Fibroblast of lung (primary cell): ENCODE measurements at regions not wholly inside any gene's neighbourhood (a gene's known extent, or its start where the extent isn't known, plus 50 kb on each side); places are given as distances from the start of the nearest gene placed in this dataset.
"Not testable (repeated sequence)": the region's sequence is repeated elsewhere in the genome, so short reads cannot be mapped to it uniquely, and the experiment has no call there.

Source experiments
- DNase-seq, 2 donors: peaks; one replicate each; pipeline versions ENCODE4 v3.0.0 to v3.0.0-alpha.2; 2010; ENCODE audit warnings: low read depth in 2 of 2
- H2AFZ ChIP-seq: 2 replicates; pipeline ENCODE4 v1.5.1; 2012; ENCODE audit warnings: low read length, control low read depth, inconsistent platforms
- H3K27ac ChIP-seq: 2 replicates; pipeline ENCODE4 v1.5.1; 2011; ENCODE audit warnings: low read length, control low read depth; ENCODE audit not compliant: insufficient read depth
- H3K27me3 ChIP-seq: 2 replicates; pipeline ENCODE4 v1.5.1; 2011; ENCODE audit warnings: mild to moderate bottlenecking, low read length; ENCODE audit not compliant: control insufficient read depth, insufficient read depth
- H3K36me3 ChIP-seq: 2 replicates; pipeline ENCODE4 v1.5.1; 2011; ENCODE audit warnings: low read length; ENCODE audit not compliant: control insufficient read depth, insufficient read depth
- H3K4me1 ChIP-seq: 2 replicates; pipeline ENCODE4 v1.5.1; 2011; ENCODE audit warnings: low read length; ENCODE audit not compliant: control insufficient read depth, insufficient read depth; ENCODE audit errors: extremely low read depth
- H3K4me2 ChIP-seq: 2 replicates; pipeline ENCODE4 v1.5.1; 2011; ENCODE audit warnings: low read length, control low read depth; ENCODE audit not compliant: insufficient read depth; ENCODE audit errors: extremely low read depth
- H3K4me3 ChIP-seq, 4 experiments: fragments of 200-600 bp in 1 of 4; sonication (generic) in 1 of 4; replicated peaks in 1 of 4; 2 replicates each; pipeline ENCODE4 v1.5.1; 2011 to 2016; ENCODE audit warnings: low read length in 4 of 4, low read depth in 3 of 4, mild to moderate bottlenecking in 3 of 4, control low read depth in 2 of 4, inconsistent platforms in 1 of 4, mixed read lengths in 1 of 4; ENCODE audit not compliant: insufficient read depth in 1 of 4; ENCODE audit errors: control extremely low read depth in 1 of 4
- H3K79me2 ChIP-seq: 2 replicates; pipeline ENCODE4 v1.5.1; 2012; ENCODE audit warnings: mild to moderate bottlenecking, low read length, inconsistent platforms; ENCODE audit not compliant: control insufficient read depth, insufficient read depth
- H3K9ac ChIP-seq: 2 replicates; pipeline ENCODE4 v1.5.1; 2011; ENCODE audit warnings: mild to moderate bottlenecking, low read length, control low read depth; ENCODE audit not compliant: insufficient read depth
- H3K9me3 ChIP-seq: 2 replicates; pipeline ENCODE4 v1.5.1; 2012; ENCODE audit warnings: low read depth, low read length; ENCODE audit not compliant: control insufficient read depth, insufficient read depth
- H4K20me1 ChIP-seq: 2 replicates; pipeline ENCODE4 v1.5.1; 2011; ENCODE audit warnings: low read length; ENCODE audit not compliant: control insufficient read depth, insufficient read depth; ENCODE audit errors: extremely low read depth
- EZH2 ChIP-seq: IDR thresholded peaks from 2 replicates; pipeline ENCODE4 v1.5.1; 2012; ENCODE audit warnings: low read length, control low read depth, mild to moderate bottlenecking; ENCODE audit errors: missing control alignments
- TF ChIP-seq, protein P1 (sequence below), 2 donors: IDR thresholded peaks in 1 of 2; conservative IDR thresholded peaks in 1 of 2; 1 replicate in 1 of 2; 2 replicates in 1 of 2; pipeline ENCODE4 v1.5.1; 2011 to 2012; ENCODE audit warnings: low read length in 2 of 2, control low read depth in 1 of 2, inconsistent platforms in 1 of 2, low read depth in 1 of 2, mild to moderate bottlenecking in 1 of 2

DNA sequence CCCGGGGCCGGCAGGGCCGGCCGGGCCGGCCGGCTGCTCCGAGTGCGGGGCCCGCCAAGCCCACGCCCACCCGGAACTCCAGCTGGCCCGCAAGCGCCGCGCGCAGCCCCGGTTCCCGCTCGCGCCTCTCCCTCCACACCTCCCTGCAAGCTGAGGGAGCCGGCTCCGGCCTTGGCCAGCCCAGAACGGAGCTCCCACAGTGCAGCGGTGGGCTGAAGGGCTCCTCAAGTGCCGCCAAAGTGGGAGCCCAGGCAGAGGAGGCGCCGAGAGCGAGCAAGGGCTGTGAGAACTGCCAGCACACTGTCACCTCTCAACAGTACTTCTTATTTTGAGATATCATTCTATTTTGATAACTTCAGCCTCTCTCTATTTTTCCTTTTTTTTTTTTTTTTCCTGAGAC lies 112.3 kb downstream of the NAB1 start:
- not testable (repeated sequence) for H3K9me3 ChIP-seq, DNase-seq, H3K4me1 ChIP-seq, H3K4me3 ChIP-seq, H2AFZ ChIP-seq, H3K4me2 ChIP-seq, H4K20me1 ChIP-seq, H3K27ac ChIP-seq, H3K9ac ChIP-seq, H3K79me2 ChIP-seq, H3K27me3 ChIP-seq, H3K36me3 ChIP-seq

- Histone ChIP-seq H3K9me3 (no peaks in the 10 kb centered on the region), H3K9ac (no peak overlapping the region), H3K27me3 (no peaks in the 10 kb centered on the region), H3K4me2 (no peak overlapping the region), H3K36me3 (no peaks in the 10 kb centered on the region), H3K4me3 (no peak overlapping the region), H2AFZ (no peak overlapping the region), H3K27ac (no peak overlapping the region), H3K79me2 (no peaks in the 10 kb centered on the region), H4K20me1 (no peaks in the 10 kb centered on the region), H3K4me1 (peaks cover 2% of the 10 kb centered on the region)
- TF ChIP-seq, protein P1, sequence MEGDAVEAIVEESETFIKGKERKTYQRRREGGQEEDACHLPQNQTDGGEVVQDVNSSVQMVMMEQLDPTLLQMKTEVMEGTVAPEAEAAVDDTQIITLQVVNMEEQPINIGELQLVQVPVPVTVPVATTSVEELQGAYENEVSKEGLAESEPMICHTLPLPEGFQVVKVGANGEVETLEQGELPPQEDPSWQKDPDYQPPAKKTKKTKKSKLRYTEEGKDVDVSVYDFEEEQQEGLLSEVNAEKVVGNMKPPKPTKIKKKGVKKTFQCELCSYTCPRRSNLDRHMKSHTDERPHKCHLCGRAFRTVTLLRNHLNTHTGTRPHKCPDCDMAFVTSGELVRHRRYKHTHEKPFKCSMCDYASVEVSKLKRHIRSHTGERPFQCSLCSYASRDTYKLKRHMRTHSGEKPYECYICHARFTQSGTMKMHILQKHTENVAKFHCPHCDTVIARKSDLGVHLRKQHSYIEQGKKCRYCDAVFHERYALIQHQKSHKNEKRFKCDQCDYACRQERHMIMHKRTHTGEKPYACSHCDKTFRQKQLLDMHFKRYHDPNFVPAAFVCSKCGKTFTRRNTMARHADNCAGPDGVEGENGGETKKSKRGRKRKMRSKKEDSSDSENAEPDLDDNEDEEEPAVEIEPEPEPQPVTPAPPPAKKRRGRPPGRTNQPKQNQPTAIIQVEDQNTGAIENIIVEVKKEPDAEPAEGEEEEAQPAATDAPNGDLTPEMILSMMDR (conservative IDR thresholded peaks at IDR 0.05 in 1 of 2, IDR thresholded peaks at IDR 0.05 in 1 of 2; ENCODE audit: low read depth in 1 of 2, low read length in 2 of 2): no peak
- no peak for TF ChIP-seq EZH2
- DNase-seq: no peak
Observed at GRCh38 chr2:190762566-190762965, 113.7 kb downstream of the NAB1 start.

DNA sequence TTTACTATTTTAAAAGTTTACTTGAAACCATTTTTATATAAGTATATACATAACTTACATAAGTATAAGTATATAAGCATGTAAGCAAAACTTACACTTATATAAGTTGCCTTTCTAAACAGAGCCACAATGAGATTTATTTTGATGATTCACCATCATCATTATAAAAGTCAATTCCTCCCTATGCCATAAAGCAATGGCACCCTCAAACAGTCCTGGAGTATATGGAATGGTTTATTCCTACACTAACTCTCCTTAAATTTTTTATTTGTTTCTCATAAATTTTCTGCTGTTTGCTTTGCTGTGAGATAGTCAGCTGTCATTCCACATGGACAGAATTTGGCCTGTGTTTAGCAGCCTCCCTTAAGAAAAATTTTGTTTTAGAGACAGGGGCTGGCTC lies 114.2 kb downstream of the NAB1 start:
- Histone ChIP-seq H2AFZ (no peak overlapping the region), H3K4me1 (peaks cover 2% of the 10 kb centered on the region), H3K79me2 (no peaks in the 10 kb centered on the region), H3K4me2 (no peak overlapping the region), H4K20me1 (no peaks in the 10 kb centered on the region), H3K36me3 (no peaks in the 10 kb centered on the region), H3K9ac (no peak overlapping the region), H3K4me3 (no peak overlapping the region), H3K9me3 (no peaks in the 10 kb centered on the region), H3K27me3 (no peaks in the 10 kb centered on the region), H3K27ac (no peak overlapping the region)
- no peak for TF ChIP-seq EZH2
- TF ChIP-seq, protein P1 (conservative IDR thresholded peaks at IDR 0.05 in 1 of 2, IDR thresholded peaks at IDR 0.05 in 1 of 2; ENCODE audit: low read depth in 1 of 2, low read length in 2 of 2): no peak
- no peak for DNase-seq
